ENCODE measurements at regions not wholly inside any gene's neighbourhood (a gene's known extent, or its start where the extent isn't known, plus 50 kb on each side); places are given as distances from the start of the nearest gene placed in this dataset.

DNA sequence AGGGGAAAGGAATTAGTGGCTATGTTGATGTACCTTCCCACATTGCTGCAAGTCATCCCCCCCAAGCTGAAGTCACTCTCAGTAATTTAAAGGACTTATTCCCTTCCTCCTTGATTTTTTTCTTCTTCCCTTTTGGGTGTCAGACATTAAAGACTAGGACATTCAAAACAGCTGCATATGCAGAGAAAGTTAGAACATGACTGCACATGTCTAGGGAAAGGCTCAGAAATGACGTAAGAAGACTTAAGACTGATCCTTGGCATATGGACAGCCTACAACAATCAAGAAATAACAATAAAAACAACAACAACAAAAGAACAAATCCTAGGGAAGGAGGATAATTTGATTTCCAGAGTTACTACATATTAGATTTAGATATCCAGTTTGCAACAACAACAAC, 997.5 kb downstream of the TLE4 start:
- no peaks in the 10 kb centered on the region for H3K9me3 ChIP-seq
- intact Hi-C loops (cut with DNase I) = no loop called here
- no peaks in the 10 kb centered on the region for H3K4me1 ChIP-seq (ENCODE audit: insufficient read depth)
- H3K36me3 ChIP-seq = no peaks in the 10 kb centered on the region
- H3K27ac ChIP-seq = no peak overlapping the region
- no peaks in the 10 kb centered on the region for H3K27me3 ChIP-seq
- H3K4me3 ChIP-seq = no peak overlapping the region
- no peak for DNase-seq
- TF ChIP-seq POLR2A (IDR thresholded peaks at IDR 0.05) (no peak), EP300 (IDR thresholded peaks at IDR 0.05) (no peak), CTCF (IDR thresholded peaks at IDR 0.05) (no peak)
- WGBS, 3 donors = 88 to 93% (median 89%) methylated on average over 1 of the region's 1 CpG

- 77 to 80% (median 80%) methylated on average over 2 of the region's 2 CpGs for WGBS, 3 donors
- no peak for DNase-seq
- H3K27me3 ChIP-seq = no peaks in the 10 kb centered on the region
- no peaks in the 10 kb centered on the region for H3K36me3 ChIP-seq
- TF ChIP-seq POLR2A (IDR thresholded peaks at IDR 0.05) = no peak
- no peak for TF ChIP-seq EP300 (IDR thresholded peaks at IDR 0.05)
- TF ChIP-seq CTCF (IDR thresholded peaks at IDR 0.05) = no peak
- no peaks in the 10 kb centered on the region for H3K9me3 ChIP-seq
- no peak overlapping the region for H3K4me3 ChIP-seq
- H3K27ac ChIP-seq = no peak overlapping the region
- intact Hi-C loops (cut with DNase I) = no loop called here
- no peaks in the 10 kb centered on the region for H3K4me1 ChIP-seq (ENCODE audit: insufficient read depth)
Measured at GRCh38 chr9:80561526-80561925, 989.8 kb downstream of the TLE4 start.

DNA sequence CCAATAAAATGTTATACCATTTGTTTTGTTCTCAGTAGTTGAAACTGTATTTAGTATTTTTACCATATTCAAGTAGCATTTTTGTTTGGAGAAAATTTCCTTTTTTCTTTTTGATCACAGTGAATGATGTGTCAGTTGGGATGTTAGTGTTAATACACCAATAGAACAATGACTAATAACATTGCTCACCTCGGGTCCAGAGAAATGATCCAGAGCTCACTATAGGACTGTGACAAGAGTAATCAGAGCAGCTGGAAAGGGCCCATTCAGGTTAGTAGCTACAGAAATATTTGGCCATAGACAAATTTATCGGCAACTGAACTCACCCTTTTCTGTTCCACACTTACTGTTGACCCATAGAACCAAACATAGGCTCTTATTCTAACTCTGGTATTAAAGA, 989.2 kb downstream of the TLE4 start:
- TF ChIP-seq EP300 (IDR thresholded peaks at IDR 0.05) (no peak), POLR2A (IDR thresholded peaks at IDR 0.05) (no peak), CTCF (IDR thresholded peaks at IDR 0.05) (no peak)
- Histone ChIP-seq H3K36me3 (no peaks in the 10 kb centered on the region), H3K4me3 (no peak overlapping the region), H3K27ac (no peak overlapping the region), H3K27me3 (no peaks in the 10 kb centered on the region), H3K4me1 (ENCODE audit: insufficient read depth) (no peaks in the 10 kb centered on the region), H3K9me3 (no peaks in the 10 kb centered on the region)
- WGBS, 3 donors = 87 to 91% (median 88%) methylated on average over 2 of the region's 2 CpGs
- intact Hi-C loops (cut with DNase I) = no loop called here
- DNase-seq = no peak

DNA sequence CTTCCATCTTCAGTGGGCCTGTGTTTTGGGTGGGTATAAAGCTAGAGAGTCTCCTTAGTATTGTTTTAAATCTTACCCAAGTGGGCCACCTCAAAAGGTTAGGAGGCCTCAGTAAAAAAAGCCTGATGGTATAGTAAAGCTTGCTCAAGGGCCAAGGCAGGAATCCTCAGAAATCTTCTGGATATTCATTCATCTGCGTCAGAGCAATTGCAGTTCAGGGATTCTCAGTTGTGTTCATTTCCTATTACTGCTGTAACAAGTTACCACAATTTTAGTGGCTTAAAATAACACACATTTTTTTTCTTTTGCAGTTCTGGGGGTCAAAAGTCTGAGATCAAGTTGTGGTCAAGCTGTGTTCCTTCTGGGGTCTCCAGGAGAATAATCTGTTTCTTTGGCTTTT, 985.5 kb downstream of the TLE4 start:
- intact Hi-C loops (cut with DNase I) = no loop called here
- Histone ChIP-seq H3K36me3 (no peaks in the 10 kb centered on the region), H3K27ac (no peak overlapping the region), H3K27me3 (no peaks in the 10 kb centered on the region), H3K4me1 (ENCODE audit: insufficient read depth) (no peaks in the 10 kb centered on the region), H3K4me3 (no peak overlapping the region), H3K9me3 (no peaks in the 10 kb centered on the region)
- WGBS, 3 donors = 96 to 97% (median 97%) methylated on average over 1 of the region's 1 CpG
- DNase-seq = no peak
- TF ChIP-seq POLR2A (IDR thresholded peaks at IDR 0.05) = no peak
- no peak for TF ChIP-seq CTCF (IDR thresholded peaks at IDR 0.05)
- TF ChIP-seq EP300 (IDR thresholded peaks at IDR 0.05) = no peak

- no peak for DNase-seq
- H3K4me3 ChIP-seq = no peak overlapping the region
- no peak overlapping the region for H3K27ac ChIP-seq
- no peaks in the 10 kb centered on the region for H3K36me3 ChIP-seq
- TF ChIP-seq POLR2A (IDR thresholded peaks at IDR 0.05) = no peak
- TF ChIP-seq CTCF (IDR thresholded peaks at IDR 0.05) = no peak
- no peak for TF ChIP-seq EP300 (IDR thresholded peaks at IDR 0.05)
- intact Hi-C loops (cut with DNase I) = no loop called here
- H3K4me1 ChIP-seq (ENCODE audit: insufficient read depth) = no peaks in the 10 kb centered on the region
- no peaks in the 10 kb centered on the region for H3K27me3 ChIP-seq
- H3K9me3 ChIP-seq = no peaks in the 10 kb centered on the region
Measured at GRCh38 chr9:80556631-80557030, 984.9 kb downstream of the TLE4 start.
